Left ventricle myocardium inferior (tissue), 1 donor: ENCODE measurements at regions not wholly inside any gene's neighbourhood (a gene's known extent, or its start where the extent isn't known, plus 50 kb on each side); places are given as distances from the start of the nearest gene placed in this dataset.

Experiments
- DNase-seq: peaks from one replicate; pipeline ENCODE4 v3.0.0-alpha.2; 2020
- H3K27ac ChIP-seq: fragments of 200-600 bp; replicated peaks from 2 replicates; pipeline ENCODE4 v1.8.0; 2021
- H3K27me3 ChIP-seq: fragments of 200-600 bp; 2 replicates; pipeline ENCODE4 v1.8.0; 2021; ENCODE audit warnings: low read depth
- H3K36me3 ChIP-seq: fragments of 200-600 bp; 2 replicates; pipeline ENCODE4 v1.8.0; 2021
- H3K4me1 ChIP-seq: fragments of 200-600 bp; 2 replicates; pipeline ENCODE4 v1.8.0; 2021
- H3K4me3 ChIP-seq: fragments of 200-600 bp; 2 replicates; pipeline ENCODE4 v1.8.0; 2021; ENCODE audit warnings: mild to moderate bottlenecking, moderate library complexity
- H3K9me3 ChIP-seq: fragments of 200-600 bp; replicated peaks from 2 replicates; pipeline ENCODE4 v1.8.0; 2021
- intact Hi-C: fragments of 100-400 bp; cut with micrococcal nuclease; formaldehyde crosslinking; loops from one replicate; pipeline ENCODE4 v1.11.0; 2022
- TF ChIP-seq, protein P1 (sequence below): fragments of 200-600 bp; IDR thresholded peaks from 2 replicates; pipeline ENCODE4 v1.8.0; 2021; ENCODE audit warnings: antibody characterized with exemption, mild to moderate bottlenecking, borderline replicate concordance
- donor health status: DM: no; HTN: yes; CAD: no; lungs with severe emphysema.

- no peak for DNase-seq
- H3K4me1 ChIP-seq = no peaks in the 10 kb centered on the region
- TF ChIP-seq, protein P1, sequence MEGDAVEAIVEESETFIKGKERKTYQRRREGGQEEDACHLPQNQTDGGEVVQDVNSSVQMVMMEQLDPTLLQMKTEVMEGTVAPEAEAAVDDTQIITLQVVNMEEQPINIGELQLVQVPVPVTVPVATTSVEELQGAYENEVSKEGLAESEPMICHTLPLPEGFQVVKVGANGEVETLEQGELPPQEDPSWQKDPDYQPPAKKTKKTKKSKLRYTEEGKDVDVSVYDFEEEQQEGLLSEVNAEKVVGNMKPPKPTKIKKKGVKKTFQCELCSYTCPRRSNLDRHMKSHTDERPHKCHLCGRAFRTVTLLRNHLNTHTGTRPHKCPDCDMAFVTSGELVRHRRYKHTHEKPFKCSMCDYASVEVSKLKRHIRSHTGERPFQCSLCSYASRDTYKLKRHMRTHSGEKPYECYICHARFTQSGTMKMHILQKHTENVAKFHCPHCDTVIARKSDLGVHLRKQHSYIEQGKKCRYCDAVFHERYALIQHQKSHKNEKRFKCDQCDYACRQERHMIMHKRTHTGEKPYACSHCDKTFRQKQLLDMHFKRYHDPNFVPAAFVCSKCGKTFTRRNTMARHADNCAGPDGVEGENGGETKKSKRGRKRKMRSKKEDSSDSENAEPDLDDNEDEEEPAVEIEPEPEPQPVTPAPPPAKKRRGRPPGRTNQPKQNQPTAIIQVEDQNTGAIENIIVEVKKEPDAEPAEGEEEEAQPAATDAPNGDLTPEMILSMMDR = no peak
- no peaks in the 10 kb centered on the region for H3K9me3 ChIP-seq
- no peak overlapping the region for H3K27ac ChIP-seq
- no peak overlapping the region for H3K4me3 ChIP-seq
- peaks cover 11% of the 10 kb centered on the region for H3K27me3 ChIP-seq
- H3K36me3 ChIP-seq = no peaks in the 10 kb centered on the region
- intact Hi-C loops = no loop called here
Observed at GRCh38 chr6:43871933-43872332, 101.9 kb downstream of the VEGFA start.

GRCh38 chr6:43871284-43871683, 101.3 kb downstream of the VEGFA start:
- TF ChIP-seq, protein P1 = no peak
- no peak overlapping the region for H3K27ac ChIP-seq

DNA sequence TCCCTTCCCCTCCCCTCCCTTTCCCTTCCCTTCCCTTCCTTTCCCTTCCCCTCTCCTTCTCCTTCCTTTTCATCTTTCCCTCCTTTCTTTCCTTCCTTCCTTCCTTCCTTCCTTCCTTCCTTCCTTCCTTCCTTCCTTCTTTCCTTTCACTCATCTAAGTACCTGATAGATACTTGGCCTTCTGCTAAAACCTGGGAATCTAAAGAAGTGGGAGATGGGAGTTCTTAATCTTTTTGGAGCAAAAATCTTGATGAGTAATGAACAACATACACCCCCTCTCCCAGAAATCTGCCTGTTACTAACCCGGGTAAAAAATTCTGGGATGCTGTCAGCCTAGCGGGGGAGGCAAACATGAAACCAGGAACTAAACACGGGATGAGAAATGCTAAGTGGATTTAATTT, 100.7 kb downstream of the VEGFA start:
- intact Hi-C loops = no loop called here
- TF ChIP-seq, protein P1 = no peak
- no peak for DNase-seq
- Histone ChIP-seq H3K27me3 (peaks cover 17% of the 10 kb centered on the region), H3K9me3 (no peaks in the 10 kb centered on the region), H3K4me1 (no peaks in the 10 kb centered on the region), H3K27ac (no peak overlapping the region), H3K36me3 (no peaks in the 10 kb centered on the region), H3K4me3 (no peak overlapping the region)

More at GRCh38 chr6:43871284-43871683, 101.3 kb downstream of the VEGFA start:
- intact Hi-C loops = no loop called here
- Histone ChIP-seq H3K4me3 (no peak overlapping the region), H3K4me1 (no peaks in the 10 kb centered on the region), H3K27me3 (peaks cover 13% of the 10 kb centered on the region), H3K36me3 (no peaks in the 10 kb centered on the region), H3K9me3 (no peaks in the 10 kb centered on the region)
- no peak for DNase-seq

GRCh38 chr6:43869792-43870659, 100.0 kb downstream of the VEGFA start:
- intact Hi-C loops = no loop called here
- no peak overlapping the region for H3K4me3 ChIP-seq
- no peaks in the 10 kb centered on the region for H3K9me3 ChIP-seq
- TF ChIP-seq, protein P1 = no peak
- no peaks in the 10 kb centered on the region for H3K36me3 ChIP-seq
- no peaks in the 10 kb centered on the region for H3K4me1 ChIP-seq
- no peak for DNase-seq
- no peak overlapping the region for H3K27ac ChIP-seq
- peaks cover 24% of the 10 kb centered on the region for H3K27me3 ChIP-seq

- no peak for DNase-seq
- TF ChIP-seq, protein P1 = no peak
- Histone ChIP-seq H3K4me1 (no peaks in the 10 kb centered on the region), H3K27ac (no peak overlapping the region), H3K27me3 (peaks cover 28% of the 10 kb centered on the region), H3K4me3 (no peak overlapping the region), H3K9me3 (no peaks in the 10 kb centered on the region), H3K36me3 (no peaks in the 10 kb centered on the region)
- intact Hi-C loops = no loop called here
Observed at GRCh38 chr6:43869079-43869710, 99.2 kb downstream of the VEGFA start.
